SK-N-SH treated with all-trans-retinoic acid at 6 μM for 48 hours (cell line): ENCODE measurements at regions not wholly inside any gene's neighbourhood (a gene's known extent, or its start where the extent isn't known, plus 50 kb on each side); places are given as distances from the start of the nearest gene placed in this dataset.

Experiments used
- ATAC-seq: fragments of 200-7000 bp; cut with Tn5 transposase; 3 replicates; pipeline ENCODE4 v1.9.1; 2020; ENCODE audit warnings: mild to moderate bottlenecking, moderate library complexity
- ARNTL ChIP-seq: fragments of 450-650 bp; formaldehyde crosslinking; IDR thresholded peaks from 2 replicates; pipeline ENCODE4 v1.5.0; 2020; ENCODE audit warnings: low read depth, mild to moderate bottlenecking, moderate library complexity, borderline replicate concordance
- BACH2 ChIP-seq: fragments of 250-450 bp; sonication (Bioruptor Pico); IDR thresholded peaks from 2 replicates; pipeline ENCODE4 v1.9.0; 2021; ENCODE audit warnings: mild to moderate bottlenecking, borderline replicate concordance
- CREB5 ChIP-seq: fragments of 250-450 bp; sonication (Bioruptor Pico); IDR thresholded peaks from 2 replicates; pipeline ENCODE4 v1.5.1; 2020; ENCODE audit warnings: low read depth, mild to moderate bottlenecking, moderate library complexity
- CSDC2 ChIP-seq: fragments of 250-450 bp; sonication (Bioruptor Pico); IDR thresholded peaks from 2 replicates; pipeline ENCODE4 v1.5.0; 2020; ENCODE audit warnings: mild to moderate bottlenecking, moderate library complexity
- CSRNP3 ChIP-seq: fragments of 250-450 bp; sonication (Bioruptor Pico); IDR thresholded peaks from 2 replicates; pipeline ENCODE4 v1.5.1; 2021; ENCODE audit warnings: mild to moderate bottlenecking, moderate library complexity
- ESRRG ChIP-seq: fragments of 250-450 bp; sonication (Bioruptor Pico); IDR thresholded peaks from 2 replicates; pipeline ENCODE4 v1.6.1; 2021; ENCODE audit warnings: mild to moderate bottlenecking
- GLIS3 ChIP-seq: fragments of 250-450 bp; sonication (Bioruptor Pico); IDR thresholded peaks from 2 replicates; pipeline ENCODE4 v1.5.0; 2020; ENCODE audit warnings: mild to moderate bottlenecking, moderate library complexity
- OSR1 ChIP-seq: fragments of 250-450 bp; sonication (Bioruptor Pico); IDR thresholded peaks from 2 replicates; pipeline ENCODE4 v1.8.0; 2022; ENCODE audit warnings: moderate library complexity, mild to moderate bottlenecking, inconsistent platforms
- PATZ1 ChIP-seq: fragments of 250-450 bp; sonication (Bioruptor Pico); IDR thresholded peaks from 2 replicates; pipeline ENCODE4 v1.8.0; 2020; ENCODE audit warnings: mild to moderate bottlenecking, moderate library complexity, borderline replicate concordance
- POU6F1 ChIP-seq: fragments of 250-450 bp; sonication (Bioruptor Pico); IDR thresholded peaks from 2 replicates; pipeline ENCODE4 v1.8.0; 2021; ENCODE audit warnings: low read depth, mild to moderate bottlenecking, moderate library complexity, borderline replicate concordance
- PPARA ChIP-seq: fragments of 250-450 bp; sonication (Bioruptor Pico); IDR thresholded peaks from 2 replicates; pipeline ENCODE4 v1.5.0; 2020; ENCODE audit warnings: mild to moderate bottlenecking, borderline replicate concordance
- RARB ChIP-seq: fragments of 250-450 bp; sonication (Bioruptor Pico); IDR thresholded peaks from 2 replicates; pipeline ENCODE4 v1.8.0; 2021; ENCODE audit warnings: mild to moderate bottlenecking, moderate library complexity
- SNAI2 ChIP-seq: fragments of 250-450 bp; sonication (Bioruptor Pico); IDR thresholded peaks from 2 replicates; pipeline ENCODE4 v1.5.0; 2020; ENCODE audit warnings: mild to moderate bottlenecking, moderate library complexity
- TCF4 ChIP-seq: fragments of 250-450 bp; sonication (Bioruptor Pico); IDR thresholded peaks from 2 replicates; pipeline ENCODE4 v1.8.0; 2021; ENCODE audit warnings: mild to moderate bottlenecking, moderate library complexity, borderline replicate concordance
- TOX ChIP-seq: fragments of 250-450 bp; sonication (Bioruptor Pico); IDR thresholded peaks from 2 replicates; pipeline ENCODE4 v1.8.0; 2021; ENCODE audit warnings: mild to moderate bottlenecking, moderate library complexity, borderline replicate concordance
- TSHZ2 ChIP-seq: fragments of 250-450 bp; sonication (Bioruptor Pico); IDR thresholded peaks from 2 replicates; pipeline ENCODE4 v1.5.0; 2020; ENCODE audit warnings: mild to moderate bottlenecking, moderate library complexity
- ZC3H10 ChIP-seq: fragments of 250-450 bp; sonication (Bioruptor Pico); IDR thresholded peaks from 2 replicates; pipeline ENCODE4 v1.5.1; 2021; ENCODE audit warnings: mild to moderate bottlenecking, moderate library complexity
- ZFP3 ChIP-seq: fragments of 250-450 bp; sonication (Bioruptor Pico); IDR thresholded peaks from 2 replicates; pipeline ENCODE4 v1.5.0; 2020; ENCODE audit warnings: mild to moderate bottlenecking, moderate library complexity
- ZFP30 ChIP-seq: fragments of 450-650 bp; formaldehyde crosslinking; IDR thresholded peaks from 2 replicates; pipeline ENCODE4 v1.5.0; 2022; ENCODE audit warnings: mild to moderate bottlenecking, moderate library complexity
- ZNF565 ChIP-seq: fragments of 450-650 bp; formaldehyde crosslinking; conservative IDR thresholded peaks from 2 replicates; pipeline ENCODE4 v1.5.0; 2020; ENCODE audit warnings: low read depth, mild to moderate bottlenecking, moderate library complexity
- ZNF70 ChIP-seq: fragments of 450-650 bp; formaldehyde crosslinking; IDR thresholded peaks from 2 replicates; pipeline ENCODE4 v1.5.0; 2020; ENCODE audit warnings: mild to moderate bottlenecking, moderate library complexity
- ZNF8 ChIP-seq: fragments of 450-650 bp; formaldehyde crosslinking; IDR thresholded peaks from 2 replicates; pipeline ENCODE4 v1.5.0; 2020; ENCODE audit warnings: mild to moderate bottlenecking, moderate library complexity

GRCh38 chr2:41973871-41974270, 74.0 kb upstream of the PKDCC start:
- ATAC-seq: no peak
- TF ChIP-seq TOX (no peak), PATZ1 (CRISPR knock-in tag) (no peak), CSDC2 (CRISPR knock-in tag) (no peak), ZC3H10 (CRISPR knock-in tag) (no peak), TCF4 (CRISPR knock-in tag) (no peak), BACH2 (CRISPR knock-in tag) (no peak), CSRNP3 (CRISPR knock-in tag) (no peak), GLIS3 (no peak), ZNF565 (CRISPR knock-in tag) (no peak), RARB (CRISPR knock-in tag) (no peak), ZNF70 (CRISPR knock-in tag) (no peak), PPARA (CRISPR knock-in tag) (no peak)
- TF ChIP-seq, all 23 proteins: peak for 0

- ATAC-seq: no peak
- TF ChIP-seq ARNTL (no peak), TSHZ2 (CRISPR knock-in tag) (no peak), ZNF565 (CRISPR knock-in tag) (no peak), CSDC2 (CRISPR knock-in tag) (no peak), ZNF70 (CRISPR knock-in tag) (no peak), GLIS3 (no peak), ESRRG (CRISPR knock-in tag) (no peak), RARB (CRISPR knock-in tag) (no peak), ZFP3 (no peak), POU6F1 (no peak), TOX (no peak), CREB5 (no peak), CSRNP3 (CRISPR knock-in tag) (no peak), PATZ1 (CRISPR knock-in tag) (no peak), OSR1 (CRISPR knock-in tag) (no peak), ZNF8 (CRISPR knock-in tag) (no peak), ZC3H10 (CRISPR knock-in tag) (no peak), ZFP30 (no peak), SNAI2 (no peak)
Observed at GRCh38 chr2:41981417-41981816, 66.4 kb upstream of the PKDCC start.
